ENCODE measurements at regions not wholly inside any gene's neighbourhood (a gene's known extent, or its start where the extent isn't known, plus 50 kb on each side); places are given as distances from the start of the nearest gene placed in this dataset.

DNA sequence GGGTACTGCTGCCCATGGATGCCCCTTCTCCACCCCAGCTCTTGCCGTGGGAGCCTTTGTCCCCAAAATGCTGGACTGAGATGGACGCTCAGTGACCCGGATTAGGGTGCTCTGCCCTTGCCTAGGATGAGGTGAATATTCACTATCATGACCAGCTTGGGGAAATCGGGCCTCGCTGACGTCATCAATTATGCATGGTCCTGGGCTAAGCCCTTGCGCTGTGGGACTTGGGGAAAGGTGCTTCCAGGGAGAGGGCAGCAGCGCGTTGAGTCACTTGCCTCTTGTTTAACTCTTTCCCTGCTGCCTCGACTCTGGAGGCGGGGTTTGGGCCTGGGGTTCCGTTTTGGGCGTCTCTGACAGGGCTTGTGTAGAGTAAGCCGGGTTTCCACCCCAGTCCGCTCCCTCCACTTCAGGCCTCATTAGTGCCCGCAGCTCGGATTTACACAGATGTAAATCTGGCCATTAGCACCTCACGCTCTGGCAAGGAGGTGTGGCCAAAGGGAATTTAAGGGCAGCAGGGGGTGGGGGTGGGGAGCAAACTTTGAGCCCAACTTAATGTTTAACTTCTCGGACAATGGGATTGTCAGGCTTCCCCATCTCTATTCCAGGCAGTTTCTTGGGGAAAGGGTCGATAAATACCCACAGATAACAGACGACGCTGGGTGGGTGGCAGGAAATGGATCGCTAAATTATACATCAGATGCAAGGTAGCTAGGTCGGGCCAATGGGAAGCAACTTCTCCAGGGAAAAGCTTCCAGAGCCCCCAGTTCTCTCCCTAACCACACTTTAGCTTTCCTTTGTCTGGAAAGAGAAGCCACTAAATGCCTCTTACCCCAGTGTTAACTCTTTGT is 51.3 kb upstream of the TCF7L2 start:
- H3K4me1 Mint-ChIP-seq, result peaks cover 0 to 2% (median 0%) of the 10 kb centered on the region in 7 donors
- H3K36me3 Mint-ChIP-seq, result peaks cover 0 to 4% (median 0%) of the 10 kb centered on the region in 5 donors
- no peak for ATAC-seq
- Histone ChIP-seq H3K36me3 (ENCODE audit: control insufficient read depth in 2 of 3, insufficient read depth in 3 of 3, low read length in 3 of 3) (no peaks in the 10 kb centered on the region), H3K9me3 (ENCODE audit: control insufficient read depth in 2 of 3, low read length in 3 of 3) (no peaks in the 10 kb centered on the region), H3K27ac (ENCODE audit: low read depth, low read length) (no peak overlapping the region), H3K27me3 (ENCODE audit: control insufficient read depth in 2 of 2, insufficient read depth in 2 of 2, low read length in 2 of 2) (no peaks in the 10 kb centered on the region), H3K4me3 (ENCODE audit: low read length) (no peak overlapping the region), H3K4me1 (ENCODE audit: control insufficient read depth in 2 of 2, insufficient read depth in 2 of 2, low read length in 2 of 2) (no peaks in the 10 kb centered on the region)
- intact Hi-C loops (cut with micrococcal nuclease), result no loop called here
- peaks cover 0 to 4% (median 0%) of the 10 kb centered on the region in 11 donors for H3K9me3 Mint-ChIP-seq
- no peak overlapping the region for H3K4me3 Mint-ChIP-seq
- CTCF ChIA-PET, result no interaction called here
- DNase-seq, result no peak
- H3K27ac Mint-ChIP-seq, result no peak overlapping the region
- H3K27me3 Mint-ChIP-seq, result peaks cover 0 to 4% (median 0%) of the 10 kb centered on the region in 5 donors
- POLR2A ChIA-PET, result no interaction called here

DNA sequence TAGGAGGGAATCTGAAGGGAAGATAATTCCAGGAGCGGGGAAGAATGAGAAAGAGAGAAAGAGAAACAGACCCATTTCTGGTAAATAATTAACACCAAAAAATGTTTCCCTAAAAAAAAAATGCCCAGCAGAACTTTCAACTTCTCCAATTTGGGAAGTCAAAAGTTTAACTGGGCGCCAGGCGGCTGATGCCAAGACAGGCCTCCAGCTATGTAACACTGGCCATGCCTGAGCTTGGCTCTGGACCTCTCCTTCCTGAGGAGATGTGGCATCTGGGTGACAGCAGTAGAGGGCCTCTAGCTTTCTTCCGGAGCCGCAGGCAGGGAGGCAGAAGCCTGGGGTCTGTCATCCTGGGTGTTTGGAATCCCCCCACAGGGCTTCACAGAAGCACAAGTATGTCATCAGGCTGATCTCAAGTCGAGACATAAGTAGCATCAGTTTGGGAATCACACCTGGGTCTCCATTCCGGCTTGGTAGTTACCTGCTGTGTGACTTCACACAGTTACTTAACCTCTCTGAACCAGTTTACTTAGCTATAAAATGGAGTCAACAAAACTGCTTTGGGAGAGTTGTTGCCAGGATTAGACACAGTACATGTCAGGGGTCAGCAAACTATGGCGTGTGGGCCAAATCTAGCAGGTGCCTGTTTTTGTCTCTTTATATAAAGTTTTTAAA is 50.5 kb upstream of the TCF7L2 start:
- intact Hi-C loops (cut with micrococcal nuclease), result no loop called here
- Mint-ChIP-seq H3K4me1 (peaks cover 0 to 2% (median 0%) of the 10 kb centered on the region in 7 donors), H3K36me3 (peaks cover 0 to 4% (median 0%) of the 10 kb centered on the region in 5 donors), H3K9me3 (peaks cover 0 to 4% (median 0%) of the 10 kb centered on the region in 11 donors), H3K27me3 (peaks cover 0 to 4% (median 0%) of the 10 kb centered on the region in 5 donors), H3K4me3 (no peak overlapping the region), H3K27ac (no peak overlapping the region)
- Histone ChIP-seq H3K4me1 (ENCODE audit: control insufficient read depth in 2 of 2, insufficient read depth in 2 of 2, low read length in 2 of 2) (no peaks in the 10 kb centered on the region), H3K9me3 (ENCODE audit: control insufficient read depth in 2 of 3, low read length in 3 of 3) (no peaks in the 10 kb centered on the region), H3K4me3 (ENCODE audit: low read length) (no peak overlapping the region), H3K36me3 (ENCODE audit: control insufficient read depth in 2 of 3, insufficient read depth in 3 of 3, low read length in 3 of 3) (no peaks in the 10 kb centered on the region), H3K27me3 (ENCODE audit: control insufficient read depth in 2 of 2, insufficient read depth in 2 of 2, low read length in 2 of 2) (no peaks in the 10 kb centered on the region), H3K27ac (ENCODE audit: low read depth, low read length) (no peak overlapping the region)
- DNase-seq, result no peak
- ChIA-PET POLR2A (no interaction called here), CTCF (no interaction called here)
- ATAC-seq, result no peak

Data from naive thymus-derived CD4-positive, alpha-beta T cell (primary cell).